22Rv1 (cell line): ENCODE measurements at regions not wholly inside any gene's neighbourhood (a gene's known extent, or its start where the extent isn't known, plus 50 kb on each side); places are given as distances from the start of the nearest gene placed in this dataset.

Experiments
- H3K27ac ChIP-seq: fragments of 450-650 bp; 2 replicates; pipeline ENCODE4 v1.5.1; 2017
- CTCF ChIP-seq: fragments of 450-650 bp; IDR thresholded peaks from 2 replicates; pipeline ENCODE4 v1.5.1; 2017; ENCODE audit warnings: mild to moderate bottlenecking
- ZFX ChIP-seq: fragments of 450-650 bp; IDR thresholded peaks from 2 replicates; pipeline ENCODE4 v1.6.1; 2017; ENCODE audit warnings: antibody characterized with exemption, borderline replicate concordance

- TF ChIP-seq ZFX = no peak
- no peak for TF ChIP-seq CTCF
- no peak overlapping the region for H3K27ac ChIP-seq
Observed at GRCh38 chr5:103842936-103843335, 280.3 kb upstream of the NUDT12 start.

DNA sequence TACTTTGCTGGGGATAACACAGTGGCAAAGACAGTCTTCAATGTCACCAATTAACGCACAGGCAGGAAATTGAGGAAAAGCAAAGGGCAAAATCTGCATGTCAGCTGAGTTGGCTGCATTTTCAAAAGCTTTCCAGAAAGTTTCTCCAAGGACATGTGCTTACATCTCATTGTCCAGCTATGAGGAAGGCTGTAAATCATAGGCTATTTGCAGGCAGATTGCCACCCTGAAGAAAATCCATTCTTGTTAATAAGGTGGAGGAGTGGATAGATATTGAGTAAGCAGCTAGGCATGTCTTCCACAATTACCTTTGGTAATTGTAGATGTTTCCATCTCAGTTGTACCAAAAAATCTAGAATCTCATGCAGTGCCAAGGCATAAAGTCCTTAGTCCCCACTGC, 278.0 kb upstream of the NUDT12 start:
- TF ChIP-seq ZFX (no peak), CTCF (no peak)
- no peak overlapping the region for H3K27ac ChIP-seq

DNA sequence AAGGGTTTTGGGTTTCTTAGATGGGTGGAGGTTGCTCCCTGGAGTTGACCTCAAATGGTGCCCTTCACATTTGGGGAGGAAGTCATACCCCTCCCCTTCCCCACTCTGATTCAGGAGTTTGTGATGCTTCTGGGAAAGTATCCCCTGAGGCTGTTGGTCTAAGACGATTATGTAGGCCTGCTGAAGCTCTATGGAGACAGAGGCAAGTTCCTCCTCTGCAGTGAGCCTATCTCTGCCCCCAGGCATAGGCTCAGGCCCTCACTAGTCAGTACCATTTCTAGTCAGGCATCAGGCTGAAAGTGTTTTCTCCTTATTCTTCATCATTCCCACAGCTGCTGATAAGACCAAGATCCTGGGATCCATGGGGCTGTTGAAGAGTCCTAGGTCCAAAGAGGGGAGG, 271.6 kb upstream of the NUDT12 start:
- no peak overlapping the region for H3K27ac ChIP-seq
- no peak for TF ChIP-seq ZFX
- TF ChIP-seq CTCF = no peak

DNA sequence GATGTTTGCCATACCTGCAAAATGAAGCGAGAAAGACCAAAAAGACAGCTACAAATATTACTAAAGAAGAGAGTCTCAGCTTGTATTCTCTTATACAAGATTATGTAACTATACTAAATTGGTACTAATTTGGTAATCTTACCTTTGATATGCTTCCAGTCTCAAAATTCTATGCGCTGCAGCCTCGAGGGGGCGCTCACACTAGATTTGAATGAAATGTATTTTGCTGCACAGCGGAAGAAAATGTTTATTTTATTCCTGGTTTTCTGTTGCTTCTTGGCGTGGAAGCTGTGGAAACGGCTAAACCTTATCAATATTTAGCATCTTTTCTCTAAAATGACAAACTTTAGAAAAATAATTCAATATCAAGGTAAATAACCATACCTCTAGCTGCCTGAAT, 267.0 kb upstream of the NUDT12 start:
- no peak overlapping the region for H3K27ac ChIP-seq
- TF ChIP-seq CTCF (peak; percentile 61), ZFX (no peak)

GRCh38 chr5:103827976-103828375, 265.4 kb upstream of the NUDT12 start:
- TF ChIP-seq ZFX (no peak), CTCF (no peak)
- H3K27ac ChIP-seq = no peak overlapping the region

GRCh38 chr5:103821361-103821760, 258.8 kb upstream of the NUDT12 start:
- H3K27ac ChIP-seq = no peak overlapping the region
- TF ChIP-seq ZFX = no peak

DNA sequence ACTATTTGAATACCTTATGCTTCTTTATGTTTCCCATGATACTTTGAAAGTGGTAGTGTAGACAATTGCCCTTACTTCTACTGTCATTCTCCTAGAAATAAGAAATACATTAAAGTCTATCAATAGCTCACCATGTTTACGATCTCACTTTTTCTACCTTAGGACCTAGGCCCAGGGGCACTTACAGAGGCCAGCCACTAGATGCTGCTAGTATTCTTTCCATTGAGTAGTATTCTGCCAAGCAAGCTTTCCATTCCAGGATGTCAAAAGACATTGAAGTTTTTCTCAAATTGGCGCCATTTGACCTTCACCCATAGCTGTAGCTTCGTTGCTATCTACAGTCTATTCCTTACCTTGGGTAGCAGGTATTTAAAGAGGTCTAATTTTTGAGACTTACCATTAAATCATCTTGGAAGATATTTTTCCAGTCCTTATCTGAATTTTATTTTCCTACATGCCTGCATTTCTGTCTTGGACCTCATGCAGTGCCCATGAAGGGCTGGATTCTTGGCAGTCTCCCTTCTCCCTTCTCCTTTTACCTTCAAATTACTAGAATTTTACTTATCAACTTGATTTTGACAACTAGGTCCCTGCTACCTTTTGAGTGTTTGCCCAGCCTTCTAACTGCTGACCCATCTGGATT, 246.0 kb upstream of the NUDT12 start:
- TF ChIP-seq CTCF (peak; percentile 98), ZFX (no peak)
- no peak overlapping the region for H3K27ac ChIP-seq

- TF ChIP-seq ZFX (no peak), CTCF (no peak)
- H3K27ac ChIP-seq = no peak overlapping the region
Observed at GRCh38 chr5:103804711-103805110, 242.1 kb upstream of the NUDT12 start.
